ENCODE measurements at regions not wholly inside any gene's neighbourhood (a gene's known extent, or its start where the extent isn't known, plus 50 kb on each side); places are given as distances from the start of the nearest gene placed in this dataset.

GRCh38 chr7:131159961-131160361 is 167.7 kb upstream of the MKLN1 start:
- DNase-seq, result no peak

GRCh38 chr7:131161103-131161502 is 166.6 kb upstream of the MKLN1 start:
- no peak for DNase-seq

GRCh38 chr7:131164025-131164925 is 163.4 kb upstream of the MKLN1 start:
- no peak for DNase-seq

GRCh38 chr7:131166066-131166465 is 161.6 kb upstream of the MKLN1 start:
- no peak for DNase-seq

- no peak for DNase-seq
Observed at GRCh38 chr7:131170440-131171271, 157.0 kb upstream of the MKLN1 start.

- no peak for DNase-seq
Observed at GRCh38 chr7:131173145-131173890, 154.4 kb upstream of the MKLN1 start.

- no peak for DNase-seq
Observed at GRCh38 chr7:131174391-131174790, 153.3 kb upstream of the MKLN1 start.

- DNase-seq, result no peak
Observed at GRCh38 chr7:131174855-131175254, 152.8 kb upstream of the MKLN1 start.

GRCh38 chr7:131182446-131183058 is 145.1 kb upstream of the MKLN1 start:
- no peak for DNase-seq

GRCh38 chr7:131183072-131183471 is 144.6 kb upstream of the MKLN1 start:
- DNase-seq, result no peak

- no peak for DNase-seq
Observed at GRCh38 chr7:131183611-131184119, 144.0 kb upstream of the MKLN1 start.

GRCh38 chr7:131186816-131187215 is 140.9 kb upstream of the MKLN1 start:
- DNase-seq, result no peak

GRCh38 chr7:131188367-131189339 is 139.0 kb upstream of the MKLN1 start:
- DNase-seq, result no peak

GRCh38 chr7:131189488-131189887 is 138.2 kb upstream of the MKLN1 start:
- no peak for DNase-seq

- no peak for DNase-seq
Observed at GRCh38 chr7:131190146-131190545, 137.5 kb upstream of the MKLN1 start.

- DNase-seq, result no peak
Observed at GRCh38 chr7:131190581-131190980, 137.1 kb upstream of the MKLN1 start.

GRCh38 chr7:131194070-131194865 is 133.4 kb upstream of the MKLN1 start:
- no peak for DNase-seq

- DNase-seq, result no peak
Observed at GRCh38 chr7:131196803-131197202, 130.9 kb upstream of the MKLN1 start.

GRCh38 chr7:131197920-131198615 is 129.6 kb upstream of the MKLN1 start:
- no peak for DNase-seq

GRCh38 chr7:131202451-131202850 is 125.2 kb upstream of the MKLN1 start:
- DNase-seq, result no peak
